Left ventricle myocardium inferior (tissue), 1 donor: ENCODE measurements at regions not wholly inside any gene's neighbourhood (a gene's known extent, or its start where the extent isn't known, plus 50 kb on each side); places are given as distances from the start of the nearest gene placed in this dataset.
"Not testable (repeated sequence)": the region's sequence is repeated elsewhere in the genome, so short reads cannot be mapped to it uniquely, and the experiment has no call there.

ENCODE experiments used
- DNase-seq: peaks from one replicate; pipeline ENCODE4 v3.0.0-alpha.2; 2020
- H3K27ac ChIP-seq: fragments of 200-600 bp; replicated peaks from 2 replicates; pipeline ENCODE4 v1.8.0; 2021
- H3K27me3 ChIP-seq: fragments of 200-600 bp; 2 replicates; pipeline ENCODE4 v1.8.0; 2021; ENCODE audit warnings: low read depth
- H3K36me3 ChIP-seq: fragments of 200-600 bp; 2 replicates; pipeline ENCODE4 v1.8.0; 2021
- H3K4me1 ChIP-seq: fragments of 200-600 bp; 2 replicates; pipeline ENCODE4 v1.8.0; 2021
- H3K4me3 ChIP-seq: fragments of 200-600 bp; 2 replicates; pipeline ENCODE4 v1.8.0; 2021; ENCODE audit warnings: mild to moderate bottlenecking, moderate library complexity
- H3K9me3 ChIP-seq: fragments of 200-600 bp; replicated peaks from 2 replicates; pipeline ENCODE4 v1.8.0; 2021
- CTCF ChIP-seq: fragments of 200-600 bp; IDR thresholded peaks from 2 replicates; pipeline ENCODE4 v1.8.0; 2021; ENCODE audit warnings: antibody characterized with exemption, mild to moderate bottlenecking, borderline replicate concordance
- intact Hi-C: fragments of 100-400 bp; cut with micrococcal nuclease; formaldehyde crosslinking; loops from one replicate; pipeline ENCODE4 v1.11.0; 2022
- donor health status: DM: no; HTN: yes; CAD: no; lungs with severe emphysema.

- intact Hi-C loops, result no loop called here
- Histone ChIP-seq H3K4me1 (no peaks in the 10 kb centered on the region), H3K36me3 (no peaks in the 10 kb centered on the region), H3K4me3 (no peak overlapping the region), H3K27me3 (peaks cover 33% of the 10 kb centered on the region), H3K9me3 (no peaks in the 10 kb centered on the region), H3K27ac (no peak overlapping the region)
- TF ChIP-seq CTCF, result no peak
- no peak for DNase-seq
Observed at GRCh38 chr6:168915855-168916254, 337.8 kb downstream of the THBS2 start.

GRCh38 chr6:168915242-168915641, 338.4 kb downstream of the THBS2 start:
- Histone ChIP-seq H3K36me3 (no peaks in the 10 kb centered on the region), H3K4me3 (no peak overlapping the region), H3K27ac (no peak overlapping the region), H3K9me3 (no peaks in the 10 kb centered on the region), H3K4me1 (no peaks in the 10 kb centered on the region), H3K27me3 (peaks cover 33% of the 10 kb centered on the region)
- intact Hi-C loops, result no loop called here
- TF ChIP-seq CTCF, result no peak
- DNase-seq, result no peak

GRCh38 chr6:168913866-168914469, 339.7 kb downstream of the THBS2 start:
- Histone ChIP-seq H3K4me3 (no peak overlapping the region), H3K4me1 (no peaks in the 10 kb centered on the region), H3K27ac (no peak overlapping the region), H3K27me3 (peaks cover 33% of the 10 kb centered on the region), H3K9me3 (no peaks in the 10 kb centered on the region), H3K36me3 (no peaks in the 10 kb centered on the region)
- DNase-seq, result no peak
- no peak for TF ChIP-seq CTCF
- intact Hi-C loops, result no loop called here

GRCh38 chr6:168913231-168913865, 340.3 kb downstream of the THBS2 start:
- H3K27me3 ChIP-seq, result peaks cover 30% of the 10 kb centered on the region
- intact Hi-C loops, result not testable (repeated sequence)

GRCh38 chr6:168909288-168909687, 344.4 kb downstream of the THBS2 start:
- intact Hi-C loops, result no loop called here
- Histone ChIP-seq H3K36me3 (no peaks in the 10 kb centered on the region), H3K9me3 (peaks cover 7% of the 10 kb centered on the region), H3K27me3 (peaks cover 46% of the 10 kb centered on the region), H3K4me1 (no peaks in the 10 kb centered on the region), H3K4me3 (no peak overlapping the region), H3K27ac (no peak overlapping the region)
- no peak for DNase-seq
- no peak for TF ChIP-seq CTCF

More at GRCh38 chr6:168913231-168913865, 340.3 kb downstream of the THBS2 start:
- not testable (repeated sequence) for H3K36me3 ChIP-seq, H3K4me1 ChIP-seq, DNase-seq, H3K9me3 ChIP-seq, H3K4me3 ChIP-seq, H3K27ac ChIP-seq

- peaks cover 42% of the 10 kb centered on the region for H3K27me3 ChIP-seq
- no peak for TF ChIP-seq CTCF
- no peaks in the 10 kb centered on the region for H3K36me3 ChIP-seq
- no peaks in the 10 kb centered on the region for H3K4me1 ChIP-seq
- no peak overlapping the region for H3K4me3 ChIP-seq
- no peak overlapping the region for H3K27ac ChIP-seq
- intact Hi-C loops, result no loop called here
- DNase-seq, result no peak
- peaks cover 7% of the 10 kb centered on the region for H3K9me3 ChIP-seq
Observed at GRCh38 chr6:168908887-168909286, 344.8 kb downstream of the THBS2 start.
